OCI-LY3 (cell line): ENCODE measurements at regions not wholly inside any gene's neighbourhood (a gene's known extent, or its start where the extent isn't known, plus 50 kb on each side); places are given as distances from the start of the nearest gene placed in this dataset.

Source experiments
- EZH2phosphoT487 ChIP-seq: fragments of 200-600 bp; shearing (Covaris generic); IDR thresholded peaks from 2 replicates; pipeline ENCODE4 v1.6.1; 2018; ENCODE audit warnings: antibody characterized with exemption, mixed run types, low read depth
- TF ChIP-seq, protein P1 (sequence below): fragments of 200-600, 300-600 bp; sonication (generic); IDR thresholded peaks from 2 replicates; pipeline ENCODE4 v1.5.1; 2014; ENCODE audit warnings: antibody characterized with exemption, low read length, low read depth

DNA sequence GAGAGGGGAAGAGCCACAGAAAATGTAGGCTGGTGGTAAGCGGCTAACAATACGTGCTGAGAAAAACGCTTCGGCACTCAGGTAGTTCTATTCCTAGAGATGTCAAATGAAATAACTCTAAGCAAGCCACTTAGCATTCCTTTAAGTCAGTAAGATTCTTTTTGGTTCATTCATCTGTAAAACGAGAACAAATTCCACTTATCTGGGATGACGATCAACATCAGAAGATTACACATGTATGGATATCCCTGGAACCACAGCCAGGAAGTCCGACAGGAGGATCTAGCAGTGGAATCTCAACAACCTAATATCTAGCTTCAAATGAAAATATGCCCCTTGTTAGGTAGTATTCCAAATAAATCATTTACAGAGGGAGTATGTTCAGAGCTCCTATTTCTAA, 74.6 kb upstream of the CDKN3 start:
- TF ChIP-seq, protein P1, sequence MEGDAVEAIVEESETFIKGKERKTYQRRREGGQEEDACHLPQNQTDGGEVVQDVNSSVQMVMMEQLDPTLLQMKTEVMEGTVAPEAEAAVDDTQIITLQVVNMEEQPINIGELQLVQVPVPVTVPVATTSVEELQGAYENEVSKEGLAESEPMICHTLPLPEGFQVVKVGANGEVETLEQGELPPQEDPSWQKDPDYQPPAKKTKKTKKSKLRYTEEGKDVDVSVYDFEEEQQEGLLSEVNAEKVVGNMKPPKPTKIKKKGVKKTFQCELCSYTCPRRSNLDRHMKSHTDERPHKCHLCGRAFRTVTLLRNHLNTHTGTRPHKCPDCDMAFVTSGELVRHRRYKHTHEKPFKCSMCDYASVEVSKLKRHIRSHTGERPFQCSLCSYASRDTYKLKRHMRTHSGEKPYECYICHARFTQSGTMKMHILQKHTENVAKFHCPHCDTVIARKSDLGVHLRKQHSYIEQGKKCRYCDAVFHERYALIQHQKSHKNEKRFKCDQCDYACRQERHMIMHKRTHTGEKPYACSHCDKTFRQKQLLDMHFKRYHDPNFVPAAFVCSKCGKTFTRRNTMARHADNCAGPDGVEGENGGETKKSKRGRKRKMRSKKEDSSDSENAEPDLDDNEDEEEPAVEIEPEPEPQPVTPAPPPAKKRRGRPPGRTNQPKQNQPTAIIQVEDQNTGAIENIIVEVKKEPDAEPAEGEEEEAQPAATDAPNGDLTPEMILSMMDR: no peak
- no peak for TF ChIP-seq EZH2phosphoT487
